IPS DF 19.7 (cell line): ENCODE measurements at regions not wholly inside any gene's neighbourhood (a gene's known extent, or its start where the extent isn't known, plus 50 kb on each side); places are given as distances from the start of the nearest gene placed in this dataset.

Source experiments
- DNase-seq: peaks from one replicate; pipeline ENCODE4 v3.0.0-alpha.2; 2013; ENCODE audit warnings: low read depth, low spot score

DNA sequence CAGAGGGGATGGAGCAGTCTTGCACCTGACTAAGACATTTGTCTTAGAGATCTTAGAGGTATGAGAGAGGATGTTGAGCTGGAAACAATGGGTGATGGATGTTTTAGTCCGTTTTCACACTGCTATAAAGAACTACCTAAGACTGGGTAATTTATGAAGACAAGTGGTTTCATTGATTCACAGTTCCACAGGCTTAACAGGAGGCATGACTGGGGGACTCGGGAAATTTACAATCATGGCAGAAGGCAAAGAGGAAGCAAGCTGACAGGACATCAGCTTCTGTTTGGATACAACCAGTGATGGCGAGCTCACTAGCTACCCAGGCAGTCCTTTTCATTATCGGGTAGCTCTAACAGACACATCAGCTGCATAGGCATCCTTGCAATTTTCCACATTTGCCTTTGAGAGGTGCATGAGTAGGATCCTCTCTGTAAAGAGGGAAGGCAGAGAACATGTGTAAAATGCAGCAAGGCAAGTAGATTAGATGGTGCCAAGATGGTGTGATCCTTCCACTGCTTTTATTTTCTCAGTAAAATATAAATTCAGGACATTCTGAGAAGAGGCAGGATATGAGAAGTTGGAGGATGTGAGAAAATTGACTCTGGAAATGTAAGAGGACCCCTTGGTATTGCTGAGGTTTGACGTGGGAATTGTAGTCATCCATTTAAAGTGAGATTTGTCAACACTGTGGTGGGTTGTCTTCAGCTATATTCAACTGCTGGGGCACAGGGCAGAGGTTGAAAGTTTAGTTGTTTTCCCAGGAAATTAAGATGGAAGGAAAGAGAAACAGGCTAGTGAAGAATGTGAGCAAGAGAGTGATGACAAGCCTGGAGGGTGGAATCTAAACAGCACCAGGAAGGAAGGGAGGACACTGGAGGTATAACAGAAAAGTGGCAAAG, 1140.0 kb upstream of the AUTS2 start:
- DNase-seq, result no peak

DNA sequence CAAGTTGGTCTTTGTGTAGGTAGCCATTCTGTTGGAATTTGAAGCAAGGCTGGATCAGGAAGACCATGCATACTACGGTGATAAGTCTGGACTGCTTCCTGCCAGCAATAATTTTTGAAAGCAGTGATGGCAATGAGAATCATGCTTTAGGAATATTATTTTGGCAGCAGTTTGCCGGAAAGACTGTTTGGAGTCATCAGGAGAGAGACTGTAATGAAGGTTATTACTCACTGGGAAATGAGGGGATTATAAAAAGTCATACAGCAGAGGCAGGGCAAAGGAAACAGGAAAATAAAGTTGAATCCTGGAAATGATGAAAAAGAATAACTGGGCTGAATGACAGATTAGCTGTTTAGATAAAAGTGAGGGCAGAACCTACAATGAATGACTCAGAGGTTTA, 1136.8 kb upstream of the AUTS2 start:
- DNase-seq, result no peak

DNA sequence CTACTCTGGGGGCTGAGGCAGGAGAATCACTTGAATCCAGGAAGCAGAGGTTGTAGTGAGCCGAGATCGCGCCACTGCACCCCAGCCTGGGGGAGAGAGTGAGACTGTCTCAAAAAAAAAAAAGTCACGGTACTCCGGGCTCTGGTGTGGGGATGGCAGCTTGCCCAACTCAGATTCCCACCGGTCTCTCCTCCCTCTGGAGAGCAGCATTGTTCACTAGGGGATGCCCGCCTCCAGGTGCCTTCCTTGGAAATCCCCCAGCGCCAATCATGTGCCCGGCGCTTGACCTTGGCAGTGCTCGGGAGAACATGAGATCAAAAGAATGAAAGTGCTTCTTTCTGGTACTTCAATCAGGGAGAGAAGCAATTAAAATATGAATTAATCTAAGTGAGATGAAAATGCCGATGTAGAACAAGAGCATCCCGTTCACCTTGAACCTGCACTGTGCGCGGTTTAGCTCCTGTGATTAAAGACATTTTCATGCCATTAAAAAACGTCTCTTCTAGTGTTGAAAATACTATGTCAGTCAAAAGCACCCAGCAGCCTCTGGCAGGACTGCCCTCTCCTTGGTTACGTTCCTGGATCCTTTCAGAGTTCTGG, 1127.3 kb upstream of the AUTS2 start:
- no peak for DNase-seq

DNA sequence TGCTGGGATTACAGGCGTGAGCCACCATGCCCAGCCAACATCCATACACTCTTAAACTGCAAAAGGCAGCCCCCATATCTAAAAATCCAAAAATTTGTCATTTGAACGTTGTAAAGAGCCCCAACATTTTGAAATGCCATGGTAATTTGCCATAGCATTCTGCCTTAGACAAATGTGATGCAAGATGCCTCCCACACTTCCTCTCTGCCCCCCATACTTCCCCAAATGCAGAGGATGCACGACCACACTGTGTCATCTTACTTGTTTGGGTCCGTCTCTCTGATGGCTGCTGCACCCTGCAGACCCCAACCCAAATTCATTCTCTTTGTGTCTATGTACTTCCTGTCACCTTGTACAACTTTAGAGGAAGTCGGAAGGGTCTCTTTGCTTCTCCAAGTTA, 1125.6 kb upstream of the AUTS2 start:
- DNase-seq, result no peak

DNA sequence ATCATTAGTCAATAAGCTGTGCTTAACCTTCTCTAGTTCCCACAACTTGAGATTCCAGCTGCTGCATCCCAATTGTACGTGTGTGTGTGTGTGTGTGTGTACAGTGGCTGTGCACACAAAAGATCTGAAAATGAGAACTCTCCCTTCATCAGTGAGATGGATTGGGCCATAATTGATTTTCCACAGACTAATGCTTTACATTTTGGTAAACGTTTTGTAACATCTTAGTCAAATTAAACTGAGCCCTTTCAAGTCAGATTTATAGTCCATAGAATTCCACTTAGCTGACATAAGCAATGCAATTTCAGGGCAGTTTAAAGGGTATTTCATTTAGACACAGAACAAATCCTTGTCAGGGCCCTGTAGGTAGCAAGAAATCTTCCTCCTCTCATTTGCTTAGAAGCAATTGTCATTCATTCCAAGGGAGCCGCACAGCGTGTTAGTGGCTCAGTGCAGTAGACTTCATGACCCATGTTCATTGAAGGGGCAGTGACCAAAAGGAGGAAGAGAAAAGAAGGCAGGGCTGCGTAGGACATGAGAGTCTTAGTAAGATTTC, 1123.5 kb upstream of the AUTS2 start:
- no peak for DNase-seq

DNA sequence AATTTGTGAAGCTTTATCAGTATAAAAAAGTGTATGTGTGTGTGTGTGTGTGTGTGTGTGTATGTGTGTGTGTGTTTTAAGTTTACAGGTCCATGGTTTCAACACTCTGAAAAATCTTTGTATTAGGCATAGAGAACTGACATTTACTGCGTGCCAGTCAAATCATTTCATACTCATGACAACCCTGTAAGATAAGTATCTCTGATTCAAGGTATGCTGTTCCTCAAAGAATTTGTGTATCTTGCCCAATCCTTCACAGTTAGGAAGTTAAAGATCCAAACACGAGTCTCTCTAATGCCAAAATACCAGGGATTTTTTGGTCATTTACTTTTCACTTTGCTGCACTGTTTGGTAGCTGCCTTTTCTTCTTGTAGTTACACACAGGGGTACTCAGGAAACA, 1121.3 kb upstream of the AUTS2 start:
- DNase-seq, result no peak

DNA sequence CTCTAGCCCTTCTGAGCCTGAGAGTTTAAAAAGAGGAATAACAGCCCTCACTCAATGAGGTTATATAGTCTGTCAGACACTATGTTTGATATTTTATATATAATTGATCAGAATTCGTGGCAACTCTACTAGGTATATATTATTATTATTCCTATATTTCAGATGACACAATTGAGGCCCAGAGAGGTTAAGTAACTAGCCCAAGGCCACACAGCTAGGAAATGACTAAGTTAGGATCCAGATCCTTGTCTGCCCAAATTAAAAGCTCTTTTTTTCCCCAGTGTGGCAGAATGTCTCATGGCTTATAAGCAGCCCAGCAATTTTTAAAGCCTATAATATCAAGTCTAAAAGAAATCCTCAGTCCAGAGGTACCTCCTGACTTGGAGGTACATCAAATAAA, 1119.9 kb upstream of the AUTS2 start:
- no peak for DNase-seq

DNA sequence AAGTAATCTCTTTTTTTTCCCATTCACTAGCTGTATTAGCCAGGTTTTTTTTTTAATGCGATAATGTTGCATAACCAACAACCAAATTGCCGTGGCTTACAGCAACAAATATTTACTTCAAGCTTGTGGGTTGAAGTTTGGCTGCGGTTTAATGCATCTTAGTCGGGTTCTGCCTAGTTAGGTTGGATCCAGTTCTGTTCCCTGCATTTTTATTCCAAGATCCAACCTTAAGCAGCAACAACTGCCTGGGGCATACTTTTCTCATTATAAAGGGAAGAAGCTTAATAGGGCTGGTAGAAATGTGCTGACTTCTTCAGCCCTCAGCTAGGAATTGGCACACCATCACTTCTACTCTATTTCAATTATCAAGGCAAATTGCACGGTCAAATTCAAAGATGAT, 1115.5 kb upstream of the AUTS2 start:
- DNase-seq, result no peak

DNA sequence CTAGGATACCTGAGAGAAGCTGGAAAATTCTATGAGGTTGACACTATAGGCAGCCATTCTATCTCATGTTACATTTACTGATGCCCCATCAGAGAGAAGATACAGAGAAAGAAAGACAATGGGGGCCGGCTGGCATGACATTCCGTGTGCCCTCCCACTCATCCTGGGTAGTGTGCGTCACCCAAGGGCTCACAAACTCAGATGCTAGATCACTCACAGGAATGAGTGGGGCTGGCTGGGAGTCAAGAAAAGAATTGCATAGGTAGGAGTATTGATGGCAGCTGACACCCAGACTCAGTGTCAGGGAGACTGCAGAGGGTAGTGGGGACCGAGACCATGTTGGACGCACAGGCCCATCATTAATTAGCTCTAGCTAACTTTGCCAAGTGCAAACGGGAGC, 1113.5 kb upstream of the AUTS2 start:
- no peak for DNase-seq

DNA sequence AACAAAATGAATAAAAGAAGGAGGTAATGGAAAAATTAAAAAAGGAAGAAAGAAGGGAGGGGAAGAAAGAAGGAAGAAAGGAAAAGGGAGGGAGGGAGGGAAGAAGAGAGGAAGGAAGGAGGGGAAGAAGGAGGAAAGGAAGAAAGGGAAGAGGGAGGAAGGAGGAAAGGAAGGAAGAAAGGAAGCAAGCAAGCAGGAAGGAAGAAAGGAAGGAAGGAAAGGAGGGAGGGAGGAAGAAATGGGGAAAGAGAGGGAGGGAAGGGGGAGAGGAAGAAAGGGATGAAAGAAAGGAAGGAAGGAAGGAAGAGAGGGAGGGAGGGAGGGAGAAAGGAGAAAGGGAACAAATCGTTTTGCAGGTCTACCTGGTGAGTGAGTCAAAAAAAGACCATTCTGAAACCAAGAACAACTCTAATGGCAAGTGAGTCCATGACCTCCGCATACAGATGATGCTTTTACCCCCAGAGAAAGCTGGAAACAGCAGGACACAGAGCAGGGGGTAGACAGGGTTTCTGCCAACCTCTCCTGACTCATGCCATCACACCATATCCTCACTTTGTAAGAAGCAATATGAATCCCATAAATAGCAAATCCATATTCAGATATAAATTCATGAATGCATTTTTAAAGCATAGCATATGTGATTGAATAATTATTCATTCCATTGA, 1112.9 kb upstream of the AUTS2 start:
- DNase-seq, result no peak

DNA sequence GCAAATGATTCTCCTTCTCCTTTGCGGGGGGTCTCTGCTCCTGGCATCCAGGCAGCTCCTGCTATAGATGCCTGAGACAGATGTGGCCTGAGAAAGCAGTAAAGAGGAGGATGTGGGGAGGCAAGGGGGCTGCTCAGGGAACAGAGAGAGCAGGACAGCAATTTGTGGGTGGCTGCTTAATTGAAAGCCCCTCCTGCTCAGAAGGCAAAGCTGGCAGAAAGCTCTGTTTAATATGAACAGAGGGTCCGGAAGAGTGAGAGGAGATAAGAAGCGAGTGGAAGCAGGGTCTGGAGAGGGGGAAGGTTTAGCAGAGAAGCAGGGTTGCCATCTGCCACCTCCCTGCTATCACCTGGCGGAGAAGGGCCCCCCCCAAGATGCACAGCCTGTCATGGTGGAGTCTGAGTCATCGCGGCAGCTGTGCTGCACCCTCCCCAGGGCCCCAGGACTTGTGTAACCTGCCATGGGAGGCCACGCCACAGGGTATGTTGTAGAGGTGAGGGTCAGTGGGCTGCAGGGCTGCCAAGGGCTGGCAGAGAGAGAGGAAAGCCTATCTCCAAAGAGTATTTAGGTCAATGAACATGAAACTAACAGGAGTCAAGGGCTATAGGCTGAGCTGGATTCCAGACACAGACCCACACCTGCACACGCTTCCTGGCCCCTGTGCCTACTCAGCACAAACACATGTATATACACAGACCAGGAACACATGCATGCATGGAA, 1109.8 kb upstream of the AUTS2 start:
- no peak for DNase-seq

DNA sequence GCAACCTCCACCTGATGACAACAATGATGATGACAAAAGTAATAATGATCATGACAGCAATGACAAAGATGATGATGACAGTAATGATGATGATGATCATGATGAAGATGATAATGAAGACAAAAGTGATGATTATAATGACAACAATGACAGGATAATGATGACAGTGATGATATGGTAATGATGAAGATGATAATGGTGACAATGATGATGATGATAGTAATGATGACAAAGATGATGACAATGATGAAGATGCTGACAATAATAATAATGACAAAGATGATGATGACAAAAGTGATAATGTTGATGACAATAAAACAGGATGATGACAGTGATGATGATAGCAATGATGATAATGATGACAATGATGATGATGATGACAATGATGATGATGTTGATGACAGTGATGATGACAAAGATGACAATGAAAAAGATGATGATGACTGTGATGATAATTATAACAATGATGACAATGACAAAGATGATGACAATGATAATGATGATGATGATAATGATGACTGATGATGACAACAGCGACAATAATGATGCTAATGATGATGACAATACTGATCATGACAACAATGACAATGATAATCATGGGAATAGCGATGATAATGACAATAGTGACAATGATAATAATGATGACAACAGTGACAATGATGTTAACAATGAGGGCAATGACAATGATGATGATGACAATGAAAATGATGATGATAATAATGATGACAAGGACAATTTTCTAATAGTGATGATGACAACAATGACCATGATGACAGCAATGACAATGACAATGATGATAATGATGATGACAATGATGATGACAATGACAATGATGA, 1106.5 kb upstream of the AUTS2 start:
- DNase-seq, result no peak

DNA sequence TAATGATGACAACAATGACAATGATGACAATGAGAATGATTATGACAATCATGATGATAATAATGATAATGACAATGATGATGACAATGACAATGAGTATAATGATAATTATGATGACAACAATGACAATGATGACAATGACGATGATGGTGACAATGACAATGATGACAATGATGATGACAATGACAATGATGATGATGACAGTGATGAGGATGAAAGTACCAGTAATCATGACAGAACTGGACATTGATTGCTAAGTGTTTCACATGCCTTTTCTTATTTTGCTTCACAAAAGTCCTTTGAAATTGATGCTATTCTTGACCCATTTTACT, 1106.0 kb upstream of the AUTS2 start:
- no peak for DNase-seq

DNA sequence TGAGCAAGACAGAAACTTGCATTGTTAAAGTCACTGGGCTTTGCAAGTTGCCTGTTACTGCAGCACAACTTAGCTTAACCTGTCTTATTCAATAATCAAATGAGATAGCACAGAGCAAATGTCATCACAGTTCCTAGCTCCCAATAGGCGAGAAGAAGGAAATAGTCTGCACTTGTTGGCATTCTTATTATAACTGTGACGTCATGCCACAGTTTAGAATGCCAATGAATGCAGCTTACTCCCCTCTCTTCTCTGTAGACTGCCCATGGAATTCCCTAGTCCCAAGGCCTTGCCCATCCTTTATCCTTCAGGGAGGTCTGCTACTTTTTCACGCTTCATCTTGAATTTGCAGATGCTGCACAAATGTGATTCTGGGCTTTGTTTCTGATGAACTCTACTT, 1094.9 kb upstream of the AUTS2 start:
- no peak for DNase-seq

DNA sequence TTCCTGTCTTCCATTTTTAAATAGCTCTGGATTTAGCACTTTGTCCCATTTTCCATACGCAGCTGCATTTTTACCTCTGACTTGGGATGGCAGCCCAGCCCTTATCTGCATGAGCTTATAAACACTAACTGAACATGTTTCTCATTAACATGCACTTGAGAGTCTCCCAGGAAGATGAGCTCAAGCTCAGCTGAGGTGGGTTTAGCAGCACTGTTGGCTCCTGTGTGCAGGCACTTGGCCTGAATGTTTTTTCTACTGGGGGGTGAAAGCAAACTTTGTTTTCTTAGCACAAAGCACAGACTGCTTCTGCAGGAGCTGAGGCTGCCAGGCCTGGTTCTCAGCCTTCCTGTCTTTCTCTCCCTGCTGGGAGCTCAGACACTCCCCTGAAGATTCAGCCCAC, 1093.6 kb upstream of the AUTS2 start:
- DNase-seq, result no peak

DNA sequence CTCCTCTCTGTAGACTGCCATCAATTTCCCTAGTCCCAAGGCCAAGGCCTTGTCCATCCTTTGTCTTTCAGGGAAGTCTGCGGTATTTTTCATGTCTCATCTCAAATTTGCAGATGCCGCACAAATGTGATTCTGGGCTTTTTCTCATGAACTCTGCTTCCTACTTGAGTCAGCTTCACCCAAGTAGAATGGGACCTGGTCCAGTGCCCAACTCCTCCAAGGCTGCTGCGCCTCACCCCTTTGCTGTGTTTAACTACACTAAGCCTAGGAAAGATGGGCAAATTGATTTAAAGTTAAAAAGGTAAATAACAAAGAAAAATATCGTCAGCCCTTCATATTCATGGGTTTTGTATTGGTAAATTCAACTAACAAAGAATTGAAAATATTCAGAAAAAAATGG, 1092.6 kb upstream of the AUTS2 start:
- no peak for DNase-seq

DNA sequence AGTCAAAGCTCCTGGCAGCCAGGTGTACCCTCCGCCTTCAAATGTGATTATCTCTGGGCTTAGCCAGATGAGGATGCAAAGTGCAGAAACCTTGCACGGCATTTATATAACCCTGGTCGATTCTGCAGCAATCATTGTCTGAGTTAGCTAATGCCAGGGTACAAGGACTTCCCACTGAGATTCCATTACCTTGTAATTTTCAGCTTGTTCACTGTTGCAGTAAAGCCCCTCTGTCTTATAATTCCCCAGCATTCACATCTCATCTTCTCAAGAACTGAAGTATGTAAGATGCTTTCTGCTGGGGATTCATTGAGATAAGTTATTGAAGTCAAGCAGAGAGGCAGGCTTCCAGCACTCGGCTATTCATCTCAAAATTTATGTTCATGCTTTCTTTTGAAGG, 1090.6 kb upstream of the AUTS2 start:
- no peak for DNase-seq

DNA sequence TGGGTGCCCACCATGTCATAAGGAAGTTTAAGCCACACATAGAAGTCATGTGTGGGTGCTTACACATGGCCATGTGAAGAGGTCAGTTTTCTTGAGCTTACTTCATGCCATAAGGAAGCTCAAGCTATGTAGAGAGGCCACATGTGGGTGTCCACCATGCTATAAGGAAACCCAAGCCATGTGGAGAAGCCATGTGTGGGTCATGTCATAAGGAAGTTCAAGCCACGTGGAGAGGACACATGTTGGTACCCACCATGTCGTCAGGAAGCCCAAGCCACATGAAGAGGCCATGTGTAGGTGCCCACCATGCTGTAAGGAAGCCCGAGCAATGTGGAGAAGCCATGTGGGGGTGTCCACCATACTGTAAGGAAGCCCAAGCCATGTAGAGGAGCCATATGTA, 1089.2 kb upstream of the AUTS2 start:
- no peak for DNase-seq

DNA sequence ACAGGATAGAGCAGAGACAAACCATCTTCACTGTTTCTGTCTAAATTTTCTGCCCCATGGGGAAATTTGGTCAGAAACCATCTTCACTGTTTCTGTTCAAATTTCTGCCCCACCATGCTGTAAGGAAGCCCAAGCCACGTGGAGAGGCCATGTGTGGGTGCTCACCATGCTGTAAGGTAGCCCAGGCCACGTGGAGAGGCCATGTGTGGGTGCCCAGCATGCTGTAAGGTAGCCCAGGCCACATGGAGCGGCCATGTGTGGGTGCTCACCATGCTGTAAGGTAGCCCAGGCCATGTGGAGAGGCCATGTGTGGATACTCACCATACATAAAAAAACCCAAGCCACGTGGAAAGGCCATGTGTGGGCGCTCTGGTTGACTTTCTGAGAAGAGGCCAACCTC, 1088.7 kb upstream of the AUTS2 start:
- DNase-seq, result no peak

DNA sequence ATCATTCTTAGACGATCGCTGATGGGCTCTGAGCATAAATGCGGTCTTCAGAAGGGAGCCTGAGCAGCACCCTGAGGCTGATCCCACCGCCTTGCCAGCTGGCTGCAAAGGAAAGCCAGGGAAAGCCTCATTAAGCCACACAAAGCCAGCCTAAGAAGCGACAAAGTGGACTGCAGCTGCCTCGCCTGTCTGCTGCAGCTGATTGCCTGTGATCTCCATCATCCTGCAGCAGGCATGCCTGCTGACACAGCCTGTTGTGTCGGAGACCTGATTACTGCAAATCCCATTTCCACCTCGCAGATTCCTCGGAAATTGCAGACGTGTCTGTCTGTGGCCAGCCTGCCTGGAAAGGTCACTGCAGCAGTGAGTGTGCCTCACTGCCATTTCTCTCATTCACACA, 1087.0 kb upstream of the AUTS2 start:
- no peak for DNase-seq

DNA sequence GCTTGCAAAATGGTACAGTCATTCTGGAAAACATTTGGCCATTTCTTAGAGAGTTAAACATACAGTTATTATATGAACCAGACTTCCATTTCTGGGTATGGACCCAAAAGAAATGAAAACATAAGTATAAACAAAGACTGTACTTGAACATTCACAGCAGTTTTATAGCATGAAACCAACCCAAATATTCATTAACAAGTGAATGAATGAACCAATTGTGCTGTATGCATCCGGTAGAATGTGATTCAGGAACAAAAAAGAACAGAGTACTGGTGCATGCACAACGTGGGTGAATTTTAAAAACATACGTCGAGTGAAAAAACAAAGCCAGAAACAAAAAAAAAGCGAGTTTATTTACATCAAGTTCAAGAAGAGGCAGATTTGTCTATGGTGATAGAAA, 1085.8 kb upstream of the AUTS2 start:
- DNase-seq, result no peak
